Spleen (tissue), 11 donors: ENCODE measurements at regions not wholly inside any gene's neighbourhood (a gene's known extent, or its start where the extent isn't known, plus 50 kb on each side); places are given as distances from the start of the nearest gene placed in this dataset.

ENCODE experiments used
- DNase-seq: peaks from one replicate; pipeline ENCODE4 v3.0.0-alpha.2; 2020
- H3K27ac ChIP-seq, 8 donors: fragments of 200-600 bp; sonication (generic) in 7 of 8; 1 replicate in 4 of 8; 2 replicates in 4 of 8; pipeline versions ENCODE4 v1.5.0 to v1.8.0; 2016 to 2021; ENCODE audit warnings: inconsistent platforms in 4 of 8, mild to moderate bottlenecking in 4 of 8, moderate library complexity in 1 of 8
- H3K27me3 ChIP-seq, 7 donors: fragments of 200-600 bp; sonication (generic) in 6 of 7; replicated peaks in 1 of 7; 1 replicate in 4 of 7; 2 replicates in 3 of 7; pipeline versions ENCODE4 v1.5.0 to v1.8.0; 2016 to 2021; ENCODE audit warnings: inconsistent platforms in 3 of 7, mild to moderate bottlenecking in 1 of 7
- H3K36me3 ChIP-seq, 6 donors: fragments of 200-600 bp; sonication (generic) in 5 of 6; 1 replicate in 4 of 6; 2 replicates in 2 of 6; pipeline versions ENCODE4 v1.5.0 to v1.8.0; 2016 to 2021; ENCODE audit warnings: inconsistent platforms in 2 of 6
- H3K4me1 ChIP-seq, 6 donors: fragments of 200-600 bp; sonication (generic) in 5 of 6; 1 replicate in 3 of 6; 2 replicates in 3 of 6; pipeline versions ENCODE4 v1.5.0 to v1.8.0; 2016 to 2021; ENCODE audit warnings: inconsistent platforms in 3 of 6
- H3K4me3 ChIP-seq, 8 donors: fragments of 200-600 bp; sonication (generic) in 7 of 8; 1 replicate in 4 of 8; 2 replicates in 4 of 8; pipeline versions ENCODE4 v1.5.0 to v1.8.0; 2016 to 2021; ENCODE audit warnings: inconsistent platforms in 4 of 8, mild to moderate bottlenecking in 4 of 8, moderate library complexity in 2 of 8
- H3K9me3 ChIP-seq, 8 donors: fragments of 200-600 bp; sonication (generic) in 7 of 8; 1 replicate in 4 of 8; 2 replicates in 4 of 8; pipeline versions ENCODE4 v1.5.0 to v1.8.0; 2016 to 2021; ENCODE audit warnings: inconsistent platforms in 4 of 8
- CTCF ChIP-seq, 11 experiments: fragments of 200-600 bp in 7 of 11; fragments of 450-650 bp in 4 of 11; sonication (generic) in 4 of 11; IDR thresholded peaks in 8 of 11; conservative IDR thresholded peaks in 3 of 11; 1 replicate in 7 of 11; 2 replicates in 4 of 11; pipeline versions ENCODE4 v1.4.0 to v1.8.0; 2016 to 2021; ENCODE audit warnings: antibody characterized with exemption in 11 of 11, inconsistent platforms in 4 of 11, mild to moderate bottlenecking in 1 of 11
- POLR2A ChIP-seq, 3 donors: fragments of 450-650 bp; IDR thresholded peaks; one replicate each; pipeline ENCODE4 v1.5.1; 2017; ENCODE audit warnings: antibody characterized with exemption in 3 of 3, mild to moderate bottlenecking in 1 of 3
- POLR2AphosphoS5 ChIP-seq, 3 donors: sonication (generic); formaldehyde crosslinking; IDR thresholded peaks; one replicate each; pipeline ENCODE4 v1.5.1; 2017; ENCODE audit warnings: antibody characterized with exemption in 3 of 3
- WGBS, 5 donors: extraction: QIAGEN DNeasy Blood & Tissue Kit in 3 of 5; methylation state at CpG; one replicate each; pipeline versions ENCODE4 v1.1.5 to v1.1.7; 2013 to 2018; 5-methylcytosine and 5-hydroxymethylcytosine counted together
- intact Hi-C: fragments of 100-400 bp; cut with DNase I; formaldehyde crosslinking; loops from one replicate; pipeline ENCODE4 v1.15.0; 2023; ENCODE audit warnings: low total_unique reads
- donor health status: healthy with polysubstance abuse.
- donor health status: DM: no; HTN: no; CAD: no; lungs with moderate emphysema.
- donor health status: DM: no; HTN: no; CAD: no.
- donor health status: Bipolar disorder and iron deficiency.
- donor health status: healthy.
- donor health status: DM: no; HTN: no; CAD: no.
- donor health status: DM: yes; HTN: yes; CAD: no.

GRCh38 chr10:62996516-62996915, 136.6 kb upstream of the NRBF2 start:
- no peak overlapping the region for H3K4me3 ChIP-seq
- no peak overlapping the region for H3K27ac ChIP-seq
- H3K9me3 ChIP-seq: no peaks in the 10 kb centered on the region
- TF ChIP-seq POLR2AphosphoS5 (IDR thresholded peaks at IDR 0.05) (no peak), POLR2A (IDR thresholded peaks at IDR 0.05) (no peak), CTCF (IDR thresholded peaks at IDR 0.05 in 8 of 11, conservative IDR thresholded peaks at IDR 0.05 in 3 of 11) (no peak)
- 9 to 34% (median 21%) methylated on average over 1 of the region's 1 CpG for WGBS, 5 donors
- H3K27me3 ChIP-seq: no peaks in the 10 kb centered on the region
- H3K36me3 ChIP-seq: no peaks in the 10 kb centered on the region
- intact Hi-C loops: no loop called here
- H3K4me1 ChIP-seq: no peaks in the 10 kb centered on the region
- no peak for DNase-seq

- Histone ChIP-seq H3K27ac (no peak overlapping the region), H3K36me3 (no peaks in the 10 kb centered on the region), H3K9me3 (no peaks in the 10 kb centered on the region), H3K4me3 (no peak overlapping the region), H3K4me1 (no peaks in the 10 kb centered on the region), H3K27me3 (no peaks in the 10 kb centered on the region)
- DNase-seq: no peak
- no peak for TF ChIP-seq POLR2AphosphoS5 (IDR thresholded peaks at IDR 0.05)
- TF ChIP-seq POLR2A (IDR thresholded peaks at IDR 0.05): no peak
- TF ChIP-seq CTCF (IDR thresholded peaks at IDR 0.05 in 8 of 11, conservative IDR thresholded peaks at IDR 0.05 in 3 of 11): no peak
- intact Hi-C loops: no loop called here
Observed at GRCh38 chr10:62993121-62993520, 140.0 kb upstream of the NRBF2 start.

GRCh38 chr10:62992145-62992721, 140.9 kb upstream of the NRBF2 start:
- WGBS, 5 donors: 58 to 75% (median 67%) methylated on average over 9 of the region's 9 CpGs
- Histone ChIP-seq H3K4me1 (no peaks in the 10 kb centered on the region), H3K4me3 (no peak overlapping the region), H3K27me3 (no peaks in the 10 kb centered on the region), H3K27ac (no peak overlapping the region), H3K36me3 (no peaks in the 10 kb centered on the region), H3K9me3 (no peaks in the 10 kb centered on the region)
- intact Hi-C loops: no loop called here
- TF ChIP-seq POLR2AphosphoS5 (IDR thresholded peaks at IDR 0.05) (no peak), CTCF (IDR thresholded peaks at IDR 0.05 in 8 of 11, conservative IDR thresholded peaks at IDR 0.05 in 3 of 11) (no peak), POLR2A (IDR thresholded peaks at IDR 0.05) (no peak)
- DNase-seq: no peak

- no peaks in the 10 kb centered on the region for H3K4me1 ChIP-seq
- H3K27me3 ChIP-seq: no peaks in the 10 kb centered on the region
- DNase-seq: no peak
- H3K27ac ChIP-seq: no peak overlapping the region
- 73 to 87% (median 77%) methylated on average over 1 of the region's 1 CpG for WGBS, 5 donors
- no peaks in the 10 kb centered on the region for H3K9me3 ChIP-seq
- no peaks in the 10 kb centered on the region for H3K36me3 ChIP-seq
- intact Hi-C loops: no loop called here
- no peak overlapping the region for H3K4me3 ChIP-seq
- no peak for TF ChIP-seq CTCF (IDR thresholded peaks at IDR 0.05 in 8 of 11, conservative IDR thresholded peaks at IDR 0.05 in 3 of 11)
- TF ChIP-seq POLR2A (IDR thresholded peaks at IDR 0.05): no peak
- TF ChIP-seq POLR2AphosphoS5 (IDR thresholded peaks at IDR 0.05): no peak
Observed at GRCh38 chr10:62990126-62990525, 143.0 kb upstream of the NRBF2 start.
